GM23338 (cell line): ENCODE measurements at regions not wholly inside any gene's neighbourhood (a gene's known extent, or its start where the extent isn't known, plus 50 kb on each side); places are given as distances from the start of the nearest gene placed in this dataset.

Experiments
- ATAC-seq: fragments of 200-7000 bp; cut with Tn5 transposase; 3 replicates; pipeline ENCODE4 v1.9.1; 2020
- DNase-seq: peaks from one replicate; pipeline ENCODE4 v3.0.0-alpha.2; 2015; ENCODE audit warnings: low spot score
- H2AFZ ChIP-seq: fragments of 200-600 bp; sonication (generic); 2 replicates; pipeline ENCODE4 v1.8.0; 2016; ENCODE audit warnings: antibody characterized with exemption, mild to moderate bottlenecking, moderate library complexity
- H3F3A ChIP-seq: fragments of 200-600 bp; sonication (generic); replicated peaks from 2 replicates; pipeline ENCODE4 v1.8.0; 2017; ENCODE audit warnings: antibody characterized with exemption, mixed run types, low read depth
- H3K27ac ChIP-seq: fragments of 200-600 bp; sonication (generic); 2 replicates; pipeline ENCODE4 v1.6.1; 2016; ENCODE audit warnings: low read depth
- H3K27me3 ChIP-seq: fragments of 200-600 bp; sonication (generic); 2 replicates; pipeline ENCODE4 v1.8.0; 2016; ENCODE audit warnings: mild to moderate bottlenecking, mixed run types, moderate library complexity; ENCODE audit not compliant: insufficient read depth
- H3K36me3 ChIP-seq: fragments of 200-600 bp; sonication (generic); 2 replicates; pipeline ENCODE4 v1.8.0; 2016; ENCODE audit warnings: mild to moderate bottlenecking; ENCODE audit not compliant: insufficient read depth
- H3K4me1 ChIP-seq: fragments of 200-600 bp; sonication (generic); 2 replicates; pipeline ENCODE4 v1.8.0; 2016; ENCODE audit warnings: mild to moderate bottlenecking, moderate library complexity; ENCODE audit not compliant: insufficient read depth
- H3K4me2 ChIP-seq: fragments of 200-600 bp; sonication (generic); 2 replicates; pipeline ENCODE4 v1.7.1; 2017; ENCODE audit warnings: mixed run types
- H3K4me3 ChIP-seq: fragments of 200-600 bp; sonication (generic); 2 replicates; pipeline ENCODE4 v1.6.1; 2016; ENCODE audit warnings: mixed run types
- H3K79me2 ChIP-seq: fragments of 200-600 bp; sonication (generic); replicated peaks from 2 replicates; pipeline ENCODE4 v1.8.0; 2017; ENCODE audit warnings: mild to moderate bottlenecking; ENCODE audit not compliant: insufficient read depth
- H3K9me2 ChIP-seq: fragments of 200-600 bp; sonication (generic); 2 replicates; pipeline ENCODE4 v1.8.0; 2017; ENCODE audit not compliant: insufficient read depth
- H4K20me1 ChIP-seq: fragments of 200-600 bp; sonication (generic); replicated peaks from 2 replicates; pipeline ENCODE4 v1.8.0; 2017; ENCODE audit warnings: mild to moderate bottlenecking; ENCODE audit not compliant: insufficient read depth
- H3K27ac Mint-ChIP-seq: 2 replicates; pipeline ENCODE4 v1.8.0; 2020; ENCODE audit warnings: inconsistent platforms, mild to moderate bottlenecking, moderate library complexity, mixed read lengths
- H3K27me3 Mint-ChIP-seq: 3 replicates; pipeline ENCODE4 v1.8.0; 2022; ENCODE audit warnings: low read depth, mild to moderate bottlenecking, moderate library complexity, mixed read lengths, inconsistent platforms; ENCODE audit not compliant: insufficient read depth, poor library complexity
- H3K36me3 Mint-ChIP-seq: 3 replicates; pipeline ENCODE4 v1.8.0; 2021; ENCODE audit warnings: low read depth, mild to moderate bottlenecking, inconsistent platforms, moderate library complexity, mixed read lengths
- H3K4me1 Mint-ChIP-seq: 3 replicates; pipeline ENCODE4 v1.8.0; 2020; ENCODE audit warnings: mild to moderate bottlenecking, inconsistent platforms, mixed read lengths
- H3K4me3 Mint-ChIP-seq: 3 replicates; pipeline ENCODE4 v1.8.0; 2021; ENCODE audit warnings: moderate library complexity, mild to moderate bottlenecking, inconsistent platforms, mixed read lengths
- H3K9me3 Mint-ChIP-seq: 3 replicates; pipeline ENCODE4 v1.8.0; 2020; ENCODE audit warnings: moderate library complexity, mild to moderate bottlenecking, inconsistent platforms, mixed read lengths
- CREB1 ChIP-seq: fragments of 250-450 bp; sonication (Bioruptor Pico); IDR thresholded peaks from 2 replicates; pipeline ENCODE4 v1.5.0; 2020; ENCODE audit warnings: low read depth, mild to moderate bottlenecking, moderate library complexity
- CTCF ChIP-seq, 2 experiments: fragments of 200-600 bp in 1 of 2; sonication (generic) in 1 of 2; conservative IDR thresholded peaks; 2 replicates each; pipeline versions ENCODE4 v1.5.1 to v1.6.1; 2016 to 2017; ENCODE audit warnings: antibody characterized with exemption in 2 of 2, low read depth in 2 of 2, mild to moderate bottlenecking in 2 of 2, moderate library complexity in 1 of 2
- EZH2 ChIP-seq: fragments of 200-600 bp; sonication (generic); IDR thresholded peaks from one replicate; pipeline ENCODE4 v1.8.0; 2017; ENCODE audit warnings: antibody characterized with exemption, mild to moderate bottlenecking, low read depth; ENCODE audit not compliant: unreplicated experiment
- EZH2phosphoT487 ChIP-seq: fragments of 200-600 bp; sonication (generic); IDR thresholded peaks from one replicate; pipeline ENCODE4 v1.8.1; 2018; ENCODE audit warnings: antibody characterized with exemption; ENCODE audit not compliant: unreplicated experiment
- JUNB ChIP-seq: IDR thresholded peaks from one replicate; pipeline ENCODE4 v1.6.1; 2016; ENCODE audit warnings: antibody characterized with exemption; ENCODE audit not compliant: unreplicated experiment
- NANOG ChIP-seq: IDR thresholded peaks from 2 replicates; pipeline ENCODE4 v1.6.1; 2016; ENCODE audit warnings: antibody characterized with exemption, borderline replicate concordance
- POLR2AphosphoS5 ChIP-seq: IDR thresholded peaks from 2 replicates; pipeline ENCODE4 v1.6.1; 2016; ENCODE audit warnings: antibody characterized with exemption, low read depth
- REST ChIP-seq: IDR thresholded peaks from one replicate; pipeline ENCODE4 v1.6.1; 2018; ENCODE audit warnings: antibody characterized with exemption; ENCODE audit not compliant: unreplicated experiment
- STAT1 ChIP-seq: IDR thresholded peaks from one replicate; pipeline ENCODE4 v1.6.1; 2016; ENCODE audit warnings: antibody characterized with exemption; ENCODE audit not compliant: unreplicated experiment
- ZNF114 ChIP-seq: fragments of 250-450 bp; sonication (Bioruptor Pico); IDR thresholded peaks from 2 replicates; pipeline ENCODE4 v1.5.0; 2020; ENCODE audit warnings: mild to moderate bottlenecking, moderate library complexity
- ZNF331 ChIP-seq: fragments of 250-450 bp; sonication (Bioruptor Pico); IDR thresholded peaks from 2 replicates; pipeline ENCODE4 v1.5.0; 2020; ENCODE audit warnings: low read depth, mild to moderate bottlenecking, moderate library complexity
- ZNF462 ChIP-seq: fragments of 250-450 bp; sonication (Bioruptor Pico); IDR thresholded peaks from 2 replicates; pipeline ENCODE4 v1.5.0; 2020; ENCODE audit warnings: mild to moderate bottlenecking, moderate library complexity
- TF ChIP-seq, protein P1 (sequence below): IDR thresholded peaks from 2 replicates; pipeline ENCODE4 v1.6.1; 2016; ENCODE audit warnings: antibody characterized with exemption

GRCh38 chr18:61702007-61702406, 190.8 kb downstream of the RNF152 start:
- Mint-ChIP-seq H3K4me1 (peaks cover 8% of the 10 kb centered on the region; the same call in 2 of the 3 replicates), H3K9me3 (no peaks in the 10 kb centered on the region), H3K27ac (no peak overlapping the region), H3K27me3 (no peaks in the 10 kb centered on the region), H3K4me3 (no peak overlapping the region), H3K36me3 (no peaks in the 10 kb centered on the region; the same call in 2 of the 3 replicates)
- no peaks in the 10 kb centered on the region for H4K20me1 ChIP-seq
- no peaks in the 10 kb centered on the region for H3F3A ChIP-seq
- no peak overlapping the region for H3K27ac ChIP-seq
- ATAC-seq (no peak), DNase-seq (no peak)
- no peaks in the 10 kb centered on the region; the same call in 1 of the 2 replicates for H3K4me1 ChIP-seq
- H3K36me3 ChIP-seq, result no peaks in the 10 kb centered on the region
- no peak overlapping the region for H3K4me2 ChIP-seq
- no peak overlapping the region for H3K4me3 ChIP-seq
- no peak for TF ChIP-seq ZNF114 (CRISPR knock-in tag)
- TF ChIP-seq ZNF331 (CRISPR knock-in tag), result no peak
- TF ChIP-seq JUNB, result no peak
- no peak for TF ChIP-seq REST
- no peak for TF ChIP-seq ZNF462 (CRISPR knock-in tag)
- TF ChIP-seq POLR2AphosphoS5, result no peak
- TF ChIP-seq CREB1 (CRISPR knock-in tag), result no peak
- TF ChIP-seq, protein P1, sequence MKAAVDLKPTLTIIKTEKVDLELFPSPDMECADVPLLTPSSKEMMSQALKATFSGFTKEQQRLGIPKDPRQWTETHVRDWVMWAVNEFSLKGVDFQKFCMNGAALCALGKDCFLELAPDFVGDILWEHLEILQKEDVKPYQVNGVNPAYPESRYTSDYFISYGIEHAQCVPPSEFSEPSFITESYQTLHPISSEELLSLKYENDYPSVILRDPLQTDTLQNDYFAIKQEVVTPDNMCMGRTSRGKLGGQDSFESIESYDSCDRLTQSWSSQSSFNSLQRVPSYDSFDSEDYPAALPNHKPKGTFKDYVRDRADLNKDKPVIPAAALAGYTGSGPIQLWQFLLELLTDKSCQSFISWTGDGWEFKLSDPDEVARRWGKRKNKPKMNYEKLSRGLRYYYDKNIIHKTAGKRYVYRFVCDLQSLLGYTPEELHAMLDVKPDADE, result no peak
- TF ChIP-seq STAT1, result no peak
- no peak for TF ChIP-seq NANOG
- TF ChIP-seq CTCF (conservative IDR thresholded peaks at IDR 0.05; ENCODE audit: low read depth in 2 of 2), result no peak
- no peak for TF ChIP-seq EZH2phosphoT487
- TF ChIP-seq EZH2, result no peak
- no peaks in the 10 kb centered on the region for H3K9me2 ChIP-seq
- peak overlapping the region; percentile 56; the same call in 1 of the 2 replicates for H2AFZ ChIP-seq
- no peaks in the 10 kb centered on the region for H3K79me2 ChIP-seq
- H3K27me3 ChIP-seq, result no peaks in the 10 kb centered on the region
